GM23248 (cell line): ENCODE measurements at regions not wholly inside any gene's neighbourhood (a gene's known extent, or its start where the extent isn't known, plus 50 kb on each side); places are given as distances from the start of the nearest gene placed in this dataset.

Experiments
- DNase-seq: peaks from one replicate; pipeline ENCODE4 v3.0.0-alpha.2; 2015
- H2AFZ ChIP-seq: fragments of 200-600 bp; sonication (generic); 2 replicates; pipeline ENCODE4 v1.6.1; 2016; ENCODE audit warnings: antibody characterized with exemption
- H3F3A ChIP-seq: fragments of 200-600 bp; sonication (generic); 2 replicates; pipeline ENCODE4 v1.6.1; 2016; ENCODE audit warnings: mild to moderate bottlenecking, antibody characterized with exemption, mixed run types; ENCODE audit not compliant: insufficient read depth
- H3K27ac ChIP-seq: fragments of 200-600 bp; sonication (generic); 2 replicates; pipeline ENCODE4 v1.5.1; 2016; ENCODE audit warnings: mild to moderate bottlenecking
- H3K27me3 ChIP-seq: fragments of 200-600 bp; sonication (generic); replicated peaks from 2 replicates; pipeline ENCODE4 v1.6.1; 2016; ENCODE audit warnings: mild to moderate bottlenecking; ENCODE audit not compliant: insufficient read depth
- H3K36me3 ChIP-seq: fragments of 200-600 bp; sonication (generic); 2 replicates; pipeline ENCODE4 v1.6.1; 2016; ENCODE audit warnings: low read depth, mild to moderate bottlenecking
- H3K4me1 ChIP-seq: fragments of 200-600 bp; sonication (generic); 2 replicates; pipeline ENCODE4 v1.6.1; 2016; ENCODE audit warnings: mild to moderate bottlenecking; ENCODE audit not compliant: insufficient read depth
- H3K4me2 ChIP-seq: fragments of 200-600 bp; sonication (generic); one replicate; pipeline ENCODE4 v1.6.1; 2016; ENCODE audit warnings: mild to moderate bottlenecking; ENCODE audit not compliant: unreplicated experiment
- H3K4me3 ChIP-seq: fragments of 200-600 bp; sonication (generic); 2 replicates; pipeline ENCODE4 v1.5.1; 2016; ENCODE audit warnings: mild to moderate bottlenecking
- H3K79me2 ChIP-seq: fragments of 200-600 bp; sonication (generic); 2 replicates; pipeline ENCODE4 v1.6.1; 2016; ENCODE audit warnings: mild to moderate bottlenecking; ENCODE audit not compliant: insufficient read depth
- H3K9ac ChIP-seq: fragments of 200-600 bp; sonication (generic); 2 replicates; pipeline ENCODE4 v1.6.1; 2016; ENCODE audit warnings: mild to moderate bottlenecking
- H3K9me2 ChIP-seq: fragments of 200-600 bp; sonication (generic); 2 replicates; pipeline ENCODE4 v1.6.1; 2016; ENCODE audit warnings: mixed run types, mild to moderate bottlenecking, moderate library complexity; ENCODE audit not compliant: insufficient read depth
- H3K9me3 ChIP-seq: fragments of 200-600 bp; sonication (generic); one replicate; pipeline ENCODE4 v1.6.1; 2017; ENCODE audit warnings: low read depth
- H4K20me1 ChIP-seq: fragments of 200-600 bp; sonication (generic); 2 replicates; pipeline ENCODE4 v1.6.0; 2016; ENCODE audit not compliant: insufficient read depth
- EZH2 ChIP-seq: fragments of 200-600 bp; sonication (generic); IDR thresholded peaks from 2 replicates; pipeline ENCODE4 v1.6.1; 2018; ENCODE audit warnings: antibody characterized with exemption, mild to moderate bottlenecking; ENCODE audit not compliant: insufficient read depth, poor library complexity, severe bottlenecking
- EZH2phosphoT487 ChIP-seq: fragments of 200-600 bp; sonication (generic); IDR thresholded peaks from 2 replicates; pipeline ENCODE4 v1.6.1; 2018; ENCODE audit warnings: antibody characterized with exemption, moderate library complexity, mild to moderate bottlenecking, low read depth; ENCODE audit not compliant: insufficient read depth
- WGBS, 2 experiments: methylation state at CpG; one replicate each; pipeline ENCODE4 v1.1.6; 2015 to 2017; ENCODE audit warnings: low lambda C conversion rate in 2 of 2, low coverage in 1 of 2; ENCODE audit errors: missing lambda C conversion rate in 2 of 2; 5-methylcytosine and 5-hydroxymethylcytosine counted together
- in situ Hi-C: fragments of 300-500 bp; cut with MboI; formaldehyde crosslinking; loops from 2 replicates; pipeline ENCODE4 v1.15.0; 2020

GRCh38 chr10:21217748-21218367, 307.6 kb downstream of the SKIDA1 start:
- in situ Hi-C loops, result no loop called here
- TF ChIP-seq EZH2 (no peak), EZH2phosphoT487 (no peak)
- Histone ChIP-seq H3K9ac (no peak overlapping the region), H3K4me2 (no peak overlapping the region), H3K9me2 (no peaks in the 10 kb centered on the region), H4K20me1 (no peaks in the 10 kb centered on the region), H3K9me3 (no peaks in the 10 kb centered on the region), H3K27me3 (no peaks in the 10 kb centered on the region), H3K4me3 (no peak overlapping the region), H3K4me1 (no peaks in the 10 kb centered on the region), H3K79me2 (no peaks in the 10 kb centered on the region), H2AFZ (no peak overlapping the region), H3K36me3 (no peaks in the 10 kb centered on the region), H3F3A (no peaks in the 10 kb centered on the region), H3K27ac (no peak overlapping the region)
- no peak for DNase-seq
- 70 to 71% methylated on average over 10 of the region's 10 CpGs for WGBS, 2 experiments

GRCh38 chr10:21217107-21217506, 308.4 kb downstream of the SKIDA1 start:
- H4K20me1 ChIP-seq, result no peaks in the 10 kb centered on the region
- WGBS, 2 experiments, result 30 to 34% methylated on average over 3 of the region's 3 CpGs
- DNase-seq, result no peak
- H3F3A ChIP-seq, result no peaks in the 10 kb centered on the region
- H3K36me3 ChIP-seq, result no peaks in the 10 kb centered on the region
- no peaks in the 10 kb centered on the region for H3K79me2 ChIP-seq
- H3K4me2 ChIP-seq, result no peak overlapping the region
- H3K9me3 ChIP-seq, result no peaks in the 10 kb centered on the region
- H3K27ac ChIP-seq, result no peak overlapping the region
- H3K4me1 ChIP-seq, result no peaks in the 10 kb centered on the region
- TF ChIP-seq EZH2phosphoT487, result no peak
- no peak for TF ChIP-seq EZH2
- no peak overlapping the region for H3K4me3 ChIP-seq
- H2AFZ ChIP-seq, result no peak overlapping the region
- no peaks in the 10 kb centered on the region for H3K27me3 ChIP-seq
- no peak overlapping the region for H3K9ac ChIP-seq
- no peaks in the 10 kb centered on the region for H3K9me2 ChIP-seq
- in situ Hi-C loops, result no loop called here

- H4K20me1 ChIP-seq, result no peaks in the 10 kb centered on the region
- H2AFZ ChIP-seq, result no peak overlapping the region
- no peaks in the 10 kb centered on the region for H3K27me3 ChIP-seq
- H3F3A ChIP-seq, result no peaks in the 10 kb centered on the region
- no peak overlapping the region for H3K4me2 ChIP-seq
- H3K9me3 ChIP-seq, result no peaks in the 10 kb centered on the region
- H3K4me3 ChIP-seq, result no peak overlapping the region
- no peak for TF ChIP-seq EZH2
- TF ChIP-seq EZH2phosphoT487, result no peak
- H3K4me1 ChIP-seq, result no peaks in the 10 kb centered on the region
- in situ Hi-C loops, result no loop called here
- H3K79me2 ChIP-seq, result no peaks in the 10 kb centered on the region
- H3K9ac ChIP-seq, result no peak overlapping the region
- no peaks in the 10 kb centered on the region for H3K9me2 ChIP-seq
- 71 to 73% methylated on average over 2 to 3 of the region's 3 CpGs for WGBS, 2 experiments
- DNase-seq, result no peak
- no peaks in the 10 kb centered on the region for H3K36me3 ChIP-seq
- no peak overlapping the region for H3K27ac ChIP-seq
Measured at GRCh38 chr10:21214329-21214728, 311.2 kb downstream of the SKIDA1 start.

- H3K27ac ChIP-seq, result no peak overlapping the region
Measured at GRCh38 chr10:21213381-21213780, 312.1 kb downstream of the SKIDA1 start.

GRCh38 chr10:21212912-21213311, 312.6 kb downstream of the SKIDA1 start:
- Histone ChIP-seq H3K27ac (no peak overlapping the region), H3F3A (no peaks in the 10 kb centered on the region), H4K20me1 (no peaks in the 10 kb centered on the region), H3K9me2 (no peaks in the 10 kb centered on the region), H2AFZ (no peak overlapping the region), H3K27me3 (no peaks in the 10 kb centered on the region), H3K4me2 (no peak overlapping the region), H3K4me3 (no peak overlapping the region), H3K9ac (no peak overlapping the region), H3K4me1 (no peaks in the 10 kb centered on the region), H3K36me3 (no peaks in the 10 kb centered on the region), H3K79me2 (no peaks in the 10 kb centered on the region), H3K9me3 (no peaks in the 10 kb centered on the region)
- 16 to 18% methylated on average over 5 of the region's 5 CpGs for WGBS, 2 experiments
- TF ChIP-seq EZH2, result no peak
- no peak for TF ChIP-seq EZH2phosphoT487
- no peak for DNase-seq
- in situ Hi-C loops, result no loop called here

More at GRCh38 chr10:21213381-21213780, 312.1 kb downstream of the SKIDA1 start:
- Histone ChIP-seq H3K9me2 (no peaks in the 10 kb centered on the region), H3F3A (no peaks in the 10 kb centered on the region), H3K27me3 (no peaks in the 10 kb centered on the region), H3K4me1 (no peaks in the 10 kb centered on the region), H2AFZ (no peak overlapping the region), H3K9ac (no peak overlapping the region), H3K79me2 (no peaks in the 10 kb centered on the region), H3K4me3 (no peak overlapping the region), H4K20me1 (no peaks in the 10 kb centered on the region), H3K9me3 (no peaks in the 10 kb centered on the region), H3K4me2 (no peak overlapping the region), H3K36me3 (no peaks in the 10 kb centered on the region)
- TF ChIP-seq EZH2 (no peak), EZH2phosphoT487 (no peak)
- in situ Hi-C loops, result no loop called here
- 17 to 20% methylated on average over 6 of the region's 6 CpGs for WGBS, 2 experiments
- DNase-seq, result no peak
